ENCODE measurements at regions not wholly inside any gene's neighbourhood (a gene's known extent, or its start where the extent isn't known, plus 50 kb on each side); places are given as distances from the start of the nearest gene placed in this dataset.

DNA sequence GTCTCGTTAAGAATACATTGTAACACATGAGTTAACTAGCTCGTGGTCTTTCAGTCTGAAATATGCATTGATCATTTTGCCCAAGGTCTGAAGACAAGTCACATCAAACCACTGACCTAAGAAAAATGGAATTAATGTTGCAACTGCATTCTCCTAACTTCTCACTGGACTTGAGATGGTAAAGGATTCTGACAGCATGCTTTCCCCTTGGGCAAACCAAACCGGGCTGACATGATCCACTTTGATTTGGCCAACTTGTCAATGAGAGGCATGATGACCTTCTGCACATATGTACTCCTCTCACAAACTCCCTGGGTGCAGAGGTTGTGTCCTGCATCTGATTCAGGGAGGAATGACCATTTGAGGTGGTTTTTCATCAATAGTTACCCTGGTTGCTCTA, 1982.5 kb upstream of the PIK3C3 start (continued):
- TF ChIP-seq, protein P1, sequence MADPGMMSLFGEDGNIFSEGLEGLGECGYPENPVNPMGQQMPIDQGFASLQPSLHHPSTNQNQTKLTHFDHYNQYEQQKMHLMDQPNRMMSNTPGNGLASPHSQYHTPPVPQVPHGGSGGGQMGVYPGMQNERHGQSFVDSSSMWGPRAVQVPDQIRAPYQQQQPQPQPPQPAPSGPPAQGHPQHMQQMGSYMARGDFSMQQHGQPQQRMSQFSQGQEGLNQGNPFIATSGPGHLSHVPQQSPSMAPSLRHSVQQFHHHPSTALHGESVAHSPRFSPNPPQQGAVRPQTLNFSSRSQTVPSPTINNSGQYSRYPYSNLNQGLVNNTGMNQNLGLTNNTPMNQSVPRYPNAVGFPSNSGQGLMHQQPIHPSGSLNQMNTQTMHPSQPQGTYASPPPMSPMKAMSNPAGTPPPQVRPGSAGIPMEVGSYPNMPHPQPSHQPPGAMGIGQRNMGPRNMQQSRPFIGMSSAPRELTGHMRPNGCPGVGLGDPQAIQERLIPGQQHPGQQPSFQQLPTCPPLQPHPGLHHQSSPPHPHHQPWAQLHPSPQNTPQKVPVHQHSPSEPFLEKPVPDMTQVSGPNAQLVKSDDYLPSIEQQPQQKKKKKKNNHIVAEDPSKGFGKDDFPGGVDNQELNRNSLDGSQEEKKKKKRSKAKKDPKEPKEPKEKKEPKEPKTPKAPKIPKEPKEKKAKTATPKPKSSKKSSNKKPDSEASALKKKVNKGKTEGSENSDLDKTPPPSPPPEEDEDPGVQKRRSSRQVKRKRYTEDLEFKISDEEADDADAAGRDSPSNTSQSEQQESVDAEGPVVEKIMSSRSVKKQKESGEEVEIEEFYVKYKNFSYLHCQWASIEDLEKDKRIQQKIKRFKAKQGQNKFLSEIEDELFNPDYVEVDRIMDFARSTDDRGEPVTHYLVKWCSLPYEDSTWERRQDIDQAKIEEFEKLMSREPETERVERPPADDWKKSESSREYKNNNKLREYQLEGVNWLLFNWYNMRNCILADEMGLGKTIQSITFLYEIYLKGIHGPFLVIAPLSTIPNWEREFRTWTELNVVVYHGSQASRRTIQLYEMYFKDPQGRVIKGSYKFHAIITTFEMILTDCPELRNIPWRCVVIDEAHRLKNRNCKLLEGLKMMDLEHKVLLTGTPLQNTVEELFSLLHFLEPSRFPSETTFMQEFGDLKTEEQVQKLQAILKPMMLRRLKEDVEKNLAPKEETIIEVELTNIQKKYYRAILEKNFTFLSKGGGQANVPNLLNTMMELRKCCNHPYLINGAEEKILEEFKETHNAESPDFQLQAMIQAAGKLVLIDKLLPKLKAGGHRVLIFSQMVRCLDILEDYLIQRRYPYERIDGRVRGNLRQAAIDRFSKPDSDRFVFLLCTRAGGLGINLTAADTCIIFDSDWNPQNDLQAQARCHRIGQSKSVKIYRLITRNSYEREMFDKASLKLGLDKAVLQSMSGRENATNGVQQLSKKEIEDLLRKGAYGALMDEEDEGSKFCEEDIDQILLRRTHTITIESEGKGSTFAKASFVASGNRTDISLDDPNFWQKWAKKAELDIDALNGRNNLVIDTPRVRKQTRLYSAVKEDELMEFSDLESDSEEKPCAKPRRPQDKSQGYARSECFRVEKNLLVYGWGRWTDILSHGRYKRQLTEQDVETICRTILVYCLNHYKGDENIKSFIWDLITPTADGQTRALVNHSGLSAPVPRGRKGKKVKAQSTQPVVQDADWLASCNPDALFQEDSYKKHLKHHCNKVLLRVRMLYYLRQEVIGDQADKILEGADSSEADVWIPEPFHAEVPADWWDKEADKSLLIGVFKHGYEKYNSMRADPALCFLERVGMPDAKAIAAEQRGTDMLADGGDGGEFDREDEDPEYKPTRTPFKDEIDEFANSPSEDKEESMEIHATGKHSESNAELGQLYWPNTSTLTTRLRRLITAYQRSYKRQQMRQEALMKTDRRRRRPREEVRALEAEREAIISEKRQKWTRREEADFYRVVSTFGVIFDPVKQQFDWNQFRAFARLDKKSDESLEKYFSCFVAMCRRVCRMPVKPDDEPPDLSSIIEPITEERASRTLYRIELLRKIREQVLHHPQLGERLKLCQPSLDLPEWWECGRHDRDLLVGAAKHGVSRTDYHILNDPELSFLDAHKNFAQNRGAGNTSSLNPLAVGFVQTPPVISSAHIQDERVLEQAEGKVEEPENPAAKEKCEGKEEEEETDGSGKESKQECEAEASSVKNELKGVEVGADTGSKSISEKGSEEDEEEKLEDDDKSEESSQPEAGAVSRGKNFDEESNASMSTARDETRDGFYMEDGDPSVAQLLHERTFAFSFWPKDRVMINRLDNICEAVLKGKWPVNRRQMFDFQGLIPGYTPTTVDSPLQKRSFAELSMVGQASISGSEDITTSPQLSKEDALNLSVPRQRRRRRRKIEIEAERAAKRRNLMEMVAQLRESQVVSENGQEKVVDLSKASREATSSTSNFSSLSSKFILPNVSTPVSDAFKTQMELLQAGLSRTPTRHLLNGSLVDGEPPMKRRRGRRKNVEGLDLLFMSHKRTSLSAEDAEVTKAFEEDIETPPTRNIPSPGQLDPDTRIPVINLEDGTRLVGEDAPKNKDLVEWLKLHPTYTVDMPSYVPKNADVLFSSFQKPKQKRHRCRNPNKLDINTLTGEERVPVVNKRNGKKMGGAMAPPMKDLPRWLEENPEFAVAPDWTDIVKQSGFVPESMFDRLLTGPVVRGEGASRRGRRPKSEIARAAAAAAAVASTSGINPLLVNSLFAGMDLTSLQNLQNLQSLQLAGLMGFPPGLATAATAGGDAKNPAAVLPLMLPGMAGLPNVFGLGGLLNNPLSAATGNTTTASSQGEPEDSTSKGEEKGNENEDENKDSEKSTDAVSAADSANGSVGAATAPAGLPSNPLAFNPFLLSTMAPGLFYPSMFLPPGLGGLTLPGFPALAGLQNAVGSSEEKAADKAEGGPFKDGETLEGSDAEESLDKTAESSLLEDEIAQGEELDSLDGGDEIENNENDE (IDR thresholded peaks at IDR 0.05; ENCODE audit: insufficient replicate concordance, low read length): no peak
- TF ChIP-seq KDM5A (IDR thresholded peaks at IDR 0.05; ENCODE audit: low read length): no peak
- no peak for TF ChIP-seq SP4 (IDR thresholded peaks at IDR 0.05; ENCODE audit: low read length)

Measured in H1 (cell line).